Psoas muscle (tissue), 7 donors: ENCODE measurements at regions not wholly inside any gene's neighbourhood (a gene's known extent, or its start where the extent isn't known, plus 50 kb on each side); places are given as distances from the start of the nearest gene placed in this dataset.

Experiments
- ATAC-seq, 4 donors: fragments of 200-7000 bp; cut with Tn5 transposase; one replicate each; pipeline ENCODE4 v1.9.1; 2020; ENCODE audit warnings: moderate library complexity in 3 of 4, mild to moderate bottlenecking in 2 of 4
- DNase-seq, 2 donors: peaks; one replicate each; pipeline ENCODE4 v3.0.0-alpha.2; 2020
- H3K27ac ChIP-seq: fragments of 200-600 bp; one replicate; pipeline ENCODE4 v1.8.0; 2022
- H3K27me3 ChIP-seq, 3 donors: fragments of 200-600 bp in 1 of 3; one replicate each; pipeline versions ENCODE4 v1.6.1 to v1.8.0; 2013 to 2022; ENCODE audit warnings: low read length in 2 of 3, mild to moderate bottlenecking in 2 of 3, moderate library complexity in 1 of 3; ENCODE audit not compliant: insufficient read depth in 3 of 3
- H3K36me3 ChIP-seq, 2 donors: fragments of 200-600 bp in 1 of 2; one replicate each; pipeline versions ENCODE4 v1.6.1 to v1.8.0; 2013 to 2022; ENCODE audit warnings: low read depth in 1 of 2, mild to moderate bottlenecking in 1 of 2, moderate library complexity in 1 of 2; ENCODE audit not compliant: insufficient read depth in 1 of 2
- H3K4me1 ChIP-seq: fragments of 200-600 bp; one replicate; pipeline ENCODE4 v1.8.0; 2022
- H3K4me3 ChIP-seq: fragments of 200-600 bp; one replicate; pipeline ENCODE4 v1.8.0; 2022; ENCODE audit warnings: mild to moderate bottlenecking
- H3K9me3 ChIP-seq: fragments of 200-600 bp; one replicate; pipeline ENCODE4 v1.8.0; 2022
- WGBS, 3 donors: extraction: QIAGEN DNeasy Blood & Tissue Kit; methylation state at CpG; one replicate each; pipeline versions ENCODE4 v1.1.6 to v1.1.7; 2013; 5-methylcytosine and 5-hydroxymethylcytosine counted together
- intact Hi-C, 2 donors: fragments of 100-400 bp; cut with DNase I; formaldehyde crosslinking; loops; one replicate each; pipeline versions ENCODE4 v1.11.0 to v1.14.2; 2022
- TF ChIP-seq, protein P1 (sequence below): fragments of 200-600 bp; IDR thresholded peaks from one replicate; pipeline ENCODE4 v1.8.0; 2022; ENCODE audit warnings: antibody characterized with exemption
- donor health status: healthy with polysubstance abuse.
- donor health status: DM: no; HTN: no; CAD: no; lungs with moderate emphysema.
- donor health status: Bipolar disorder and iron deficiency.
- donor health status: healthy.
- donor health status: DM: yes; HTN: yes; CAD: no.
- donor health status: DM: no; HTN: no; CAD: no.
- donor health status: DM: yes; HTN: yes; CAD: no.

DNA sequence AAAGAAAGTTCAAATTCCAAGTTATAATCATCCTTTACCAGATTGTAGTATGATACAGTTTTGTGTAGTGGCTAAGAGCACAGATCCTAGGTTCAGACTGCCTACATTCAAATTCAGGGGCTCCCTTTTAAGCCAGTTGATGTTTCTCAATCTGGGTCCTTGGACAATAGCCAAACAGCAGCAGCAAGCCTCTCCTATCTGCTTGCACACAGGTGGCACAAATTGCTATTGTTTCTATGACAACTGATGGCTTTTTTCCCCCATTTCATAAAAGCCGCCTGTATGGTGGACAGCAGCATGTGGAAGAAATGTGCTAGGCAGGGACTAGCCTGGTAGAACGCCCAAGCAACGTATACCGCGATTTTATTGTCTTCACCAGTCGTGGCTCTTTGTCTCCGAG lies 76.5 kb downstream of the S1PR1 start:
- no peak overlapping the region for H3K4me3 ChIP-seq
- ATAC-seq = no peak
- H3K4me1 ChIP-seq = peaks cover 4% of the 10 kb centered on the region
- intact Hi-C loops = loop anchor here in 1 of 2 donors (5.0 kb wide), 1 partner anchor 44 kb away; no protein-coding TSS in a partner anchor
- no peaks in the 10 kb centered on the region for H3K9me3 ChIP-seq
- H3K27ac ChIP-seq = no peak overlapping the region
- WGBS, 3 donors = 89 to 90% (median 89%) methylated on average over 7 of the region's 7 CpGs
- DNase-seq = no peak
- TF ChIP-seq, protein P1, sequence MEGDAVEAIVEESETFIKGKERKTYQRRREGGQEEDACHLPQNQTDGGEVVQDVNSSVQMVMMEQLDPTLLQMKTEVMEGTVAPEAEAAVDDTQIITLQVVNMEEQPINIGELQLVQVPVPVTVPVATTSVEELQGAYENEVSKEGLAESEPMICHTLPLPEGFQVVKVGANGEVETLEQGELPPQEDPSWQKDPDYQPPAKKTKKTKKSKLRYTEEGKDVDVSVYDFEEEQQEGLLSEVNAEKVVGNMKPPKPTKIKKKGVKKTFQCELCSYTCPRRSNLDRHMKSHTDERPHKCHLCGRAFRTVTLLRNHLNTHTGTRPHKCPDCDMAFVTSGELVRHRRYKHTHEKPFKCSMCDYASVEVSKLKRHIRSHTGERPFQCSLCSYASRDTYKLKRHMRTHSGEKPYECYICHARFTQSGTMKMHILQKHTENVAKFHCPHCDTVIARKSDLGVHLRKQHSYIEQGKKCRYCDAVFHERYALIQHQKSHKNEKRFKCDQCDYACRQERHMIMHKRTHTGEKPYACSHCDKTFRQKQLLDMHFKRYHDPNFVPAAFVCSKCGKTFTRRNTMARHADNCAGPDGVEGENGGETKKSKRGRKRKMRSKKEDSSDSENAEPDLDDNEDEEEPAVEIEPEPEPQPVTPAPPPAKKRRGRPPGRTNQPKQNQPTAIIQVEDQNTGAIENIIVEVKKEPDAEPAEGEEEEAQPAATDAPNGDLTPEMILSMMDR = no peak
- H3K36me3 ChIP-seq = no peaks in the 10 kb centered on the region
- peaks cover 0 to 5% (median 5%) of the 10 kb centered on the region in 3 donors for H3K27me3 ChIP-seq

DNA sequence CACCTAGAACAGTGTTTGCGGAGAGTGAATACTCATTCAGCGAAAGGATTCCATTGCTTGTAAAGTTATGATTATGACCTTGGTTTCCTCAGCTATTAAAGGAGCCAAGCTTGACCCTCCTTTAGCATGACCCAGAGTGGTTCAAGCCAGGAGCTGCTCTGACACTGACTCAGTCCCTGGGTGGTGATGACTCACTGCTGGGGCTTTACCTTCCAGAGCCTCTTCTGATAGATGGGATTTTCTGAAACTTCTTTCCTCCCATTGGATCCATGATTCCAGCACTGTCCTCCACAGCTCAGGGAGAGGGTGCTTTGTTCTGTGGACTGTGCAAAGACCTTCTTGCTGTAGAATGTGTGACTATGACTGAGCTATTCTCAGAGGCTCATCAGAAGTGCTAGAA lies 77.4 kb downstream of the S1PR1 start:
- peaks cover 4% of the 10 kb centered on the region for H3K4me1 ChIP-seq
- 96 to 98% (median 97%) methylated on average over 2 of the region's 2 CpGs for WGBS, 3 donors
- TF ChIP-seq, protein P1 = no peak
- H3K4me3 ChIP-seq = no peak overlapping the region
- ATAC-seq (no peak), DNase-seq (no peak)
- H3K9me3 ChIP-seq = no peaks in the 10 kb centered on the region
- H3K36me3 ChIP-seq = no peaks in the 10 kb centered on the region
- H3K27ac ChIP-seq = no peak overlapping the region
- H3K27me3 ChIP-seq = peaks cover 0 to 5% (median 5%) of the 10 kb centered on the region in 3 donors
- intact Hi-C loops = loop anchor here in 1 of 2 donors (5.0 kb wide), 1 partner anchor 43 kb away; no protein-coding TSS in a partner anchor

DNA sequence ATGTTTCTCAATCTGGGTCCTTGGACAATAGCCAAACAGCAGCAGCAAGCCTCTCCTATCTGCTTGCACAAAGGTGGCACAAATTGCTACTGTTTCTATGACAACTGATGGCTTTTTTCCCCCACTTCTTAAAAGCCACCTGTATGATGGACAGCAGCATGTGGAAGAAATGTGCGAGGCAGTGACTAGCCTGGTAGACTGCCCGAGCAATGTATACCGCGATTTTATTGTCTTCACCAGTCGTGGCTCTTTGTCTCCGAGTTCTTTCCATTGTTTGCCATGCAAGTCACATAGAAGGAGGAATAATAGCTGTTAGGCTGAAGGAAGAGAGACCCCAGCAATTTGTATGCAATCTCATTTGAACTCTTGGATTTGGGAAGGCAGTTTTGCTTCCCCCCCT lies 79.4 kb downstream of the S1PR1 start:
- Histone ChIP-seq H3K27me3 (peaks cover 0 to 5% (median 5%) of the 10 kb centered on the region in 3 donors), H3K9me3 (no peaks in the 10 kb centered on the region), H3K4me3 (no peak overlapping the region), H3K27ac (no peak overlapping the region), H3K4me1 (no peaks in the 10 kb centered on the region), H3K36me3 (no peaks in the 10 kb centered on the region)
- DNase-seq = no peak
- intact Hi-C loops = no loop called here
- TF ChIP-seq, protein P1 = no peak
- WGBS, 3 donors = 27 to 35% (median 28%) methylated on average over 6 of the region's 6 CpGs
- no peak for ATAC-seq

DNA sequence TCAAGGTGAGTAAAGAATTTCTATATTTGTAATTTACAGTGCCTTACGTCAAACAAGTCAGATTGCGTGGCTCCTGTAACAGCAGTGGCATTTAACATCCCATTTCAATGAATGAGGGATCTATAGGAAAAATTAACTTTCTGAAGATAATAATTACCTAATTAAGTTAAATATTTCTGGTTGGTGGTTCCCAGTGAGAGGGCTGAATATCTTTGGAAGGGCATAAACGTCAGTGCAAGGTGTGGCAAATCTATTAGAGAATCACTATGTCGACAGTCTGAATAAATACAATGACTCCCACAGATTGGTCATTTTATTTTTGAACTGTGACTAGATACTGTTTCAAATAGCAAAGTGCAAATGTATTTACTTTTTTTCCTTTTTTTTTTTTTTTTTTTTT lies 80.0 kb downstream of the S1PR1 start:
- TF ChIP-seq, protein P1 = no peak
- WGBS, 3 donors = 71 to 77% (median 74%) methylated on average over 4 of the region's 4 CpGs
- no peak overlapping the region for H3K4me3 ChIP-seq
- no peak overlapping the region for H3K27ac ChIP-seq
- no peaks in the 10 kb centered on the region for H3K9me3 ChIP-seq
- H3K36me3 ChIP-seq = no peaks in the 10 kb centered on the region
- no peak for DNase-seq
- intact Hi-C loops = no loop called here
- H3K4me1 ChIP-seq = no peaks in the 10 kb centered on the region
- ATAC-seq = no peak
- peaks cover 0 to 5% (median 5%) of the 10 kb centered on the region in 3 donors for H3K27me3 ChIP-seq

DNA sequence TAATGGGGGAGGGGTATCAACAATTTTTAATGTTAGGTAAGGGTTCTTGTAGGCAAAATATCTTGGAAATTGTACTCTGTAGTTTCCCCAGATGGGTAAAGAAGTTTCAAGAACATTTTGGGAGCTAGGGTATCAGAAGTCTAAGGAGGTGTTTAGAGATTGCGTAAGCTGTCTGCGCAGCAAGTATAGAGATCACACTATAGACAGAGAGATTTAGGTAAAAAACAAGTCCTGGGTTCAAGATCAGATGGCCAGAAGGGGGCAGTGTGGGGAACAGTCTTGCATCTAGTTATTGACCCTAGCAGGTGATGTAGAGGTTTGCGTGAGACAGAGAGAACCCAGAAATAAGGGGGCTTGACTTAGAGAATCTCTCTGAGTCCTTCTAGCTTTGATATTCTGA lies 80.8 kb downstream of the S1PR1 start:
- H3K9me3 ChIP-seq = no peaks in the 10 kb centered on the region
- ATAC-seq (no peak), DNase-seq (no peak)
- 92 to 97% (median 94%) methylated on average over 3 of the region's 3 CpGs for WGBS, 3 donors
- TF ChIP-seq, protein P1 = no peak
- no peak overlapping the region for H3K27ac ChIP-seq
- H3K27me3 ChIP-seq = peaks cover 0 to 5% (median 2%) of the 10 kb centered on the region in 3 donors
- no peak overlapping the region for H3K4me3 ChIP-seq
- no peaks in the 10 kb centered on the region for H3K4me1 ChIP-seq
- intact Hi-C loops = no loop called here
- no peaks in the 10 kb centered on the region for H3K36me3 ChIP-seq
